Keratinocyte (primary cell): ENCODE measurements at regions not wholly inside any gene's neighbourhood (a gene's known extent, or its start where the extent isn't known, plus 50 kb on each side); places are given as distances from the start of the nearest gene placed in this dataset.

Experiments
- DNase-seq: peaks from one replicate; pipeline ENCODE4 v3.0.0-alpha.2; 2011; ENCODE audit warnings: low read depth, missing footprints, low spot score
- FAIRE-seq: peaks from 2 replicates; lab custom pipeline; 2011; peaks lifted over from hg19 to GRCh38; lab: Jason Lieb, UNC
- H2AFZ ChIP-seq: 2 replicates; pipeline ENCODE4 v1.6.0; 2012; ENCODE audit warnings: low read length, control low read depth, inconsistent platforms; ENCODE audit not compliant: control insufficient read depth
- H3K27ac ChIP-seq: 2 replicates; pipeline ENCODE4 v1.5.1; 2011; ENCODE audit warnings: low read length; ENCODE audit not compliant: control insufficient read depth, insufficient read depth
- H3K27me3 ChIP-seq: 3 replicates; pipeline ENCODE4 v1.6.0; 2011; ENCODE audit warnings: low read length; ENCODE audit not compliant: control insufficient read depth, insufficient read depth; ENCODE audit errors: extremely low read depth
- H3K36me3 ChIP-seq, 2 experiments: 2 replicates in 1 of 2; 3 replicates in 1 of 2; pipeline ENCODE4 v1.5.1; 2011; ENCODE audit warnings: low read length in 2 of 2, mild to moderate bottlenecking in 1 of 2; ENCODE audit not compliant: control insufficient read depth in 2 of 2, insufficient read depth in 2 of 2; ENCODE audit errors: extremely low read depth in 1 of 2
- H3K4me1 ChIP-seq: 3 replicates; pipeline ENCODE4 v1.5.1; 2011; ENCODE audit warnings: low read length; ENCODE audit not compliant: control insufficient read depth, insufficient read depth; ENCODE audit errors: extremely low read depth
- H3K4me2 ChIP-seq: 3 replicates; pipeline ENCODE4 v1.6.0; 2011; ENCODE audit warnings: low read depth, low read length; ENCODE audit not compliant: control insufficient read depth, insufficient read depth; ENCODE audit errors: extremely low read depth
- H3K4me3 ChIP-seq, 3 experiments: fragments of 200-600 bp in 1 of 3; sonication (generic) in 1 of 3; 2 replicates in 2 of 3; 3 replicates in 1 of 3; pipeline ENCODE4 v1.5.1; 2011 to 2016; ENCODE audit warnings: low read length in 3 of 3, mild to moderate bottlenecking in 3 of 3, control low read depth in 2 of 3, inconsistent platforms in 1 of 3, low read depth in 1 of 3, mixed read lengths in 1 of 3, mixed run types in 1 of 3, moderate library complexity in 1 of 3; ENCODE audit not compliant: control insufficient read depth in 2 of 3, insufficient read depth in 2 of 3; ENCODE audit errors: extremely low read depth in 1 of 3
- H3K79me2 ChIP-seq: 2 replicates; pipeline ENCODE4 v1.6.0; 2012; ENCODE audit warnings: low read length; ENCODE audit not compliant: control insufficient read depth, insufficient read depth
- H3K9ac ChIP-seq: 3 replicates; pipeline ENCODE4 v1.6.0; 2011; ENCODE audit warnings: low read length; ENCODE audit not compliant: control insufficient read depth, insufficient read depth; ENCODE audit errors: extremely low read depth
- H3K9me1 ChIP-seq: 3 replicates; pipeline ENCODE4 v1.6.0; 2011; ENCODE audit warnings: low read length; ENCODE audit not compliant: control insufficient read depth, insufficient read depth; ENCODE audit errors: extremely low read depth
- H3K9me3 ChIP-seq: 2 replicates; pipeline ENCODE4 v1.5.1; 2012; ENCODE audit warnings: low read depth, low read length; ENCODE audit not compliant: control insufficient read depth
- H4K20me1 ChIP-seq: 3 replicates; pipeline ENCODE4 v1.6.0; 2011; ENCODE audit warnings: low read length; ENCODE audit not compliant: control insufficient read depth, insufficient read depth; ENCODE audit errors: extremely low read depth
- CTCF ChIP-seq, 3 experiments: IDR thresholded peaks in 1 of 3; conservative IDR thresholded peaks in 1 of 3; optimal IDR thresholded peaks in 1 of 3; 2 replicates in 2 of 3; 3 replicates in 1 of 3; pipeline versions ENCODE3 to v1.5.1; 2011; ENCODE audit warnings: low read length in 3 of 3, mild to moderate bottlenecking in 3 of 3, moderate library complexity in 2 of 3, control low read depth in 1 of 3, inconsistent platforms in 1 of 3; ENCODE audit not compliant: insufficient read depth in 2 of 3; ENCODE audit errors: extremely low read depth in 1 of 3
- EZH2 ChIP-seq: IDR thresholded peaks from one replicate; pipeline ENCODE4 v1.6.1; 2012; ENCODE audit warnings: inconsistent platforms, mild to moderate bottlenecking, low read length, moderate library complexity
- dilution Hi-C: fragments of 300-500 bp; cut with MboI; formaldehyde crosslinking; loops from one replicate; pipeline ENCODE4 v1.7.0; 2020; ENCODE audit warnings: low sequenced_read_pairs; ENCODE audit not compliant: extremely low pct_ligation_motif_present

- no peaks in the 10 kb centered on the region for H3K27me3 ChIP-seq
Observed at GRCh38 chr5:1726469-1726865, 73.2 kb downstream of the MRPL36 start.

GRCh38 chr5:1725641-1726468, 73.8 kb downstream of the MRPL36 start:
- no peak for DNase-seq
- Histone ChIP-seq H3K27me3 (no peaks in the 10 kb centered on the region), H3K4me2 (peak overlapping the region; percentile 27), H3K36me3 (no peaks in the 10 kb centered on the region), H4K20me1 (no peaks in the 10 kb centered on the region), H3K79me2 (no peaks in the 10 kb centered on the region), H3K4me1 (no peaks in the 10 kb centered on the region), H2AFZ (no peak overlapping the region), H3K27ac (no peak overlapping the region), H3K9me3 (no peaks in the 10 kb centered on the region), H3K9me1 (no peaks in the 10 kb centered on the region), H3K9ac (no peak overlapping the region), H3K4me3 (no peak overlapping the region)
- dilution Hi-C loops: no loop called here
- TF ChIP-seq EZH2: no peak
- TF ChIP-seq CTCF (optimal IDR thresholded peaks at IDR 0.05 in 1 of 3, IDR thresholded peaks at IDR 0.05 in 1 of 3, conservative IDR thresholded peaks at IDR 0.05 in 1 of 3; ENCODE audit: extremely low read depth in 1 of 3, insufficient read depth in 2 of 3, low read length in 3 of 3): no peak
- no peak for FAIRE-seq

More at GRCh38 chr5:1726469-1726865, 73.2 kb downstream of the MRPL36 start:
- FAIRE-seq (no peak), DNase-seq (no peak)
- Histone ChIP-seq H3K9me3 (no peaks in the 10 kb centered on the region), H3K9me1 (no peaks in the 10 kb centered on the region), H3K4me3 (no peak overlapping the region), H3K27ac (no peak overlapping the region), H3K36me3 (no peaks in the 10 kb centered on the region), H3K79me2 (no peaks in the 10 kb centered on the region), H2AFZ (no peak overlapping the region), H3K4me2 (no peak overlapping the region), H3K9ac (no peak overlapping the region), H4K20me1 (no peaks in the 10 kb centered on the region), H3K4me1 (no peaks in the 10 kb centered on the region)
- dilution Hi-C loops: no loop called here
- TF ChIP-seq EZH2: no peak
